Natural killer cell (primary cell): ENCODE measurements at regions not wholly inside any gene's neighbourhood (a gene's known extent, or its start where the extent isn't known, plus 50 kb on each side); places are given as distances from the start of the nearest gene placed in this dataset.

Source experiments
- ATAC-seq, 3 donors: fragments of 150-1000 bp in 2 of 3; fragments of 200-7000 bp in 1 of 3; cut with Tn5 transposase; 1 replicate in 1 of 3; 2 replicates in 2 of 3; pipeline ENCODE4 v1.10.0; 2021; ENCODE audit warnings: mild to moderate bottlenecking in 2 of 3, moderate library complexity in 2 of 3
- DNase-seq, 2 donors: peaks; one replicate each; pipeline versions ENCODE4 v3.0.0 to v3.0.0-alpha.2; 2013 to 2021; ENCODE audit warnings: mixed read lengths in 1 of 2
- H3K27ac ChIP-seq: one replicate; pipeline ENCODE4 v1.5.1; 2013; ENCODE audit warnings: mild to moderate bottlenecking, low read length
- H3K27me3 ChIP-seq: one replicate; pipeline ENCODE4 v1.6.1; 2013; ENCODE audit warnings: low read length; ENCODE audit not compliant: control insufficient read depth, insufficient read depth
- H3K36me3 ChIP-seq: one replicate; pipeline ENCODE4 v1.6.1; 2013; ENCODE audit warnings: low read length; ENCODE audit not compliant: control insufficient read depth, insufficient read depth
- H3K4me1 ChIP-seq: one replicate; pipeline ENCODE4 v1.6.1; 2013; ENCODE audit warnings: low read length; ENCODE audit not compliant: control insufficient read depth, insufficient read depth
- H3K4me3 ChIP-seq: one replicate; pipeline ENCODE4 v1.5.1; 2013; ENCODE audit warnings: low read length
- H3K9me3 ChIP-seq: one replicate; pipeline ENCODE4 v1.6.1; 2013; ENCODE audit warnings: low read length; ENCODE audit not compliant: control insufficient read depth, insufficient read depth
- H3K27ac Mint-ChIP-seq, 2 donors: one replicate each; pipeline ENCODE4 v1.8.0; 2022; ENCODE audit warnings: mild to moderate bottlenecking in 2 of 2, mixed read lengths in 2 of 2, moderate library complexity in 1 of 2
- H3K27me3 Mint-ChIP-seq, 2 donors: one replicate each; pipeline ENCODE4 v1.8.0; 2022; ENCODE audit warnings: low read depth in 2 of 2, mixed read lengths in 2 of 2
- H3K36me3 Mint-ChIP-seq: one replicate; pipeline ENCODE4 v1.8.0; 2022; ENCODE audit warnings: mixed read lengths
- H3K4me1 Mint-ChIP-seq, 2 donors: one replicate each; pipeline ENCODE4 v1.8.0; 2022; ENCODE audit warnings: mixed read lengths in 2 of 2
- H3K4me3 Mint-ChIP-seq: one replicate; pipeline ENCODE4 v1.8.0; 2022; ENCODE audit warnings: mild to moderate bottlenecking, moderate library complexity, mixed read lengths
- H3K9me3 Mint-ChIP-seq, 2 donors: one replicate each; pipeline ENCODE4 v1.8.0; 2022; ENCODE audit warnings: mixed read lengths in 2 of 2
- CTCF ChIP-seq: fragments of 200-600 bp; IDR thresholded peaks from one replicate; pipeline ENCODE4 v1.8.0; 2022; ENCODE audit warnings: antibody characterized with exemption
- WGBS: methylation state at CpG from one replicate; pipeline ENCODE4 v1.1.7; 2013; ENCODE audit warnings: missing lambda C conversion rate; ENCODE audit not compliant: insufficient coverage; 5-methylcytosine and 5-hydroxymethylcytosine counted together
- intact Hi-C: fragments of 100-400 bp; cut with micrococcal nuclease; formaldehyde crosslinking; loops from one replicate; pipeline ENCODE4 v1.14.2; 2022

GRCh38 chr4:74598611-74599325, 153.8 kb downstream of the AREG start:
- Histone ChIP-seq H3K4me3 (no peak overlapping the region), H3K27me3 (no peaks in the 10 kb centered on the region), H3K36me3 (no peaks in the 10 kb centered on the region), H3K4me1 (no peaks in the 10 kb centered on the region), H3K9me3 (peaks cover 7% of the 10 kb centered on the region), H3K27ac (no peak overlapping the region)
- no peaks in the 10 kb centered on the region for H3K27me3 Mint-ChIP-seq
- no peaks in the 10 kb centered on the region for H3K9me3 Mint-ChIP-seq
- no peak for TF ChIP-seq CTCF
- H3K27ac Mint-ChIP-seq = no peak overlapping the region
- DNase-seq = no peak
- no peak for ATAC-seq
- intact Hi-C loops = no loop called here
- 83% methylated on average over 1 of the region's 4 CpGs for WGBS
- no peaks in the 10 kb centered on the region for H3K4me1 Mint-ChIP-seq
- H3K36me3 Mint-ChIP-seq = no peaks in the 10 kb centered on the region
- H3K4me3 Mint-ChIP-seq = no peak overlapping the region

DNA sequence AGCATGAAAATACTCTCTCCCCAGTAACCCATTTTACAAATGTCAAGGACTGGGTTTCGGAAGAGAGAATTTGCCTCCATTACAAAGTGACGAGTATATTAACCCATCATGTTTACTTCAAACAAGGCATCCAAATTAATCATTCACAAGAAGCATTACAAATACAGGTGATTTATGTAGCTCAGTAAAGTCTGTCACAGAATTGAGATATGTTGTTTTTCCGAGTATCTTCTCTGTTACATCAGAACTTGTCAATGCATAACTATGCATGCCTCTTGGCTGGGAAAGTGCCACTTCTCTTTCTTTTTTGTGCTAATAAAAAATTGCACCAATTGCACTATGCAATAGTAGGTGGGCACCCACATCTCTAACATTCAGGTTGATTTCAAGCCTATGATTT, 158.2 kb downstream of the AREG start:
- Mint-ChIP-seq H3K9me3 (peaks cover 0 to 2% of the 10 kb centered on the region in 2 donors), H3K4me1 (no peaks in the 10 kb centered on the region)

DNA sequence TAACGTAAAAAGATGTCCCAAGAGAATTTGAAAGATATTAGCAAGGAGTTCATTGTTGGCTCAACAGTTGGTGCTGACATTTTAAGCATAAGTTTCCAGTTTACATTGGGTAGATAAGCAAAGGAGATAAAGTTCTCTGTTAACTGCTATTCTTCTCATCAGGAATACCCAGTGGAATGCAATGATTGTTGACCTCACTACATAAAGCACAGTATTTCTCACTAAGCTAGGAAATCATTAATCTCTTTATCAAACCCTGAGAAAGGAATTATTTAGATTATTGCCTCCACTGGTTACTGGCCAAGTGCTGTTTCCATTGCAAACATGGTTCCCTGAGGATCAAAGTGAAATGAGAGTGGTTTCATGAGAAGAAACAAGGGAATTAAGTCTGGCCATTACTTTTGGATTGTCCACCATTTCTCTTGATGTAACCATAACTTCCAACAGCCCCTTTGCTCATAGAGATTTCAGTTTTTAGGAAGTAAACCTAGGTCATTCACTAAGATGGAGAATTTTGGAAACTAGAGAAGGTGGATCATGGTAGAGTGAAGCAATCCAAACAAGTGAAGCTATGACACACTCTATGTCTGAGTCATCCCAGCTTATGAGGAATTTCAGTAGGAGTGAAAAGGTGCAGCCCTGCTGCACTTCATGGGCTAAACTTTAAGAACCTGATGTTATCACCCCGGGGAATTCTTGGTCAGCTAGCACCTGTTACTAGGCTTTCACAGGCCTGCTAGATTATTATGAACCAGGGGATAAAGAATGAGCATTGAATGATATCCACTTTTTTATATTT, 163.4 kb downstream of the AREG start:
- no peak overlapping the region for H3K27ac ChIP-seq
- TF ChIP-seq CTCF = no peak
- no peaks in the 10 kb centered on the region for H3K9me3 ChIP-seq
- no peak overlapping the region for H3K4me3 ChIP-seq
- Mint-ChIP-seq H3K27me3 (peaks cover 0 to under 1% of the 10 kb centered on the region in 2 donors), H3K4me1 (no peaks in the 10 kb centered on the region), H3K4me3 (no peak overlapping the region), H3K27ac (no peak overlapping the region), H3K9me3 (peaks cover 0 to 2% of the 10 kb centered on the region in 2 donors), H3K36me3 (no peaks in the 10 kb centered on the region)
- no peaks in the 10 kb centered on the region for H3K4me1 ChIP-seq
- DNase-seq (no peak), ATAC-seq (no peak)
- intact Hi-C loops = no loop called here
- WGBS = 85% methylated on average over 2 of the region's 2 CpGs
- no peaks in the 10 kb centered on the region for H3K27me3 ChIP-seq
- no peaks in the 10 kb centered on the region for H3K36me3 ChIP-seq

More for the DNA sequence above, 158.2 kb downstream of the AREG start:
- no peaks in the 10 kb centered on the region for H3K27me3 ChIP-seq
- no peak overlapping the region for H3K27ac ChIP-seq
- intact Hi-C loops = no loop called here
- no peak overlapping the region for H3K27ac Mint-ChIP-seq
- DNase-seq (no peak), ATAC-seq (no peak)
- H3K9me3 ChIP-seq = no peaks in the 10 kb centered on the region
- TF ChIP-seq CTCF = no peak
- no peak overlapping the region for H3K4me3 Mint-ChIP-seq
- H3K4me1 ChIP-seq = no peaks in the 10 kb centered on the region
- 92% methylated on average over 3 of the region's 3 CpGs for WGBS
- H3K36me3 ChIP-seq = no peaks in the 10 kb centered on the region
- H3K36me3 Mint-ChIP-seq = no peaks in the 10 kb centered on the region
- H3K27me3 Mint-ChIP-seq = no peaks in the 10 kb centered on the region
- H3K4me3 ChIP-seq = no peak overlapping the region
